ENCODE measurements at regions not wholly inside any gene's neighbourhood (a gene's known extent, or its start where the extent isn't known, plus 50 kb on each side); places are given as distances from the start of the nearest gene placed in this dataset.

GRCh38 chr5:154132718-154133307 is 57.7 kb upstream of the GALNT10 start:
- Histone ChIP-seq H3K4me2 (no peak overlapping the region), H2AFZ (no peak overlapping the region), H3K27me3 (no peaks in the 10 kb centered on the region), H3K27ac (no peak overlapping the region), H3K36me3 (replicated peaks; ENCODE audit: insufficient read depth, low read depth) (no peaks in the 10 kb centered on the region), H3K4me3 (no peak overlapping the region), H3K9me3 (ENCODE audit: low read depth) (no peaks in the 10 kb centered on the region), H3K79me2 (no peaks in the 10 kb centered on the region), H3K9me2 (replicated peaks; ENCODE audit: insufficient read depth) (no peaks in the 10 kb centered on the region), H3K4me1 (ENCODE audit: insufficient read depth) (no peaks in the 10 kb centered on the region), H4K20me1 (ENCODE audit: insufficient read depth, poor library complexity, severe bottlenecking) (no peaks in the 10 kb centered on the region)
- no peak for TF ChIP-seq EZH2 (IDR thresholded peaks at IDR 0.05; ENCODE audit: borderline replicate concordance)
- TF ChIP-seq CTCF (IDR thresholded peaks at IDR 0.05; ENCODE audit: poor library complexity), result no peak
- no peak for TF ChIP-seq EZH2phosphoT487 (IDR thresholded peaks at IDR 0.05; ENCODE audit: low read depth, severe bottlenecking, unreplicated experiment)
- DNase-seq (ENCODE audit: low spot score), result no peak
- 84% methylated on average over 6 of the region's 6 CpGs for WGBS (ENCODE audit: low lambda C conversion rate, missing lambda C conversion rate)

DNA sequence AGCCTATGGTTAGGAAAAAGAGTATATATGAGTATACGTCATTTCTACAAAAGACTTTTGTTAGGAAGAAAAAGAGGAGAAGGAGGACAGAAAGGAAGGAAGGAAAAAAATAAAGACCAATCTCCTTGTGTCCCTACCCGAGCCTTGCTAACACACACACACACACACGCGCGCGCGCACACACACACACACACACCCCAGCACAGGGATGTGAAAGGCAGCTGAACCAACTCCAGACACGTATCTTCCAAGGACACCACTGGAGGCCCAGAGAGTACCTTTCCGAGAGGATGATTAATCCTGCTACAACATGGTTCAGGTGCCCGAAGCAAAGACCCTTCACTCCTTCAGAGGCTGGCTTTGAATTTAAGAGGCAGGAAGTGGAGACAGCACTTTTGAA is 56.9 kb upstream of the GALNT10 start:
- DNase-seq (ENCODE audit: low spot score), result no peak
- 89% methylated on average over 10 of the region's 10 CpGs for WGBS (ENCODE audit: low lambda C conversion rate, missing lambda C conversion rate)
- no peaks in the 10 kb centered on the region for H4K20me1 ChIP-seq (ENCODE audit: insufficient read depth, poor library complexity, severe bottlenecking)

GRCh38 chr5:154134499-154134898 is 56.0 kb upstream of the GALNT10 start:
- WGBS (ENCODE audit: low lambda C conversion rate, missing lambda C conversion rate), result 92% methylated on average over 2 of the region's 2 CpGs
- H2AFZ ChIP-seq, result no peak overlapping the region

More for the DNA sequence above, 56.9 kb upstream of the GALNT10 start:
- Histone ChIP-seq H3K4me1 (ENCODE audit: insufficient read depth) (no peaks in the 10 kb centered on the region), H3K9me2 (replicated peaks; ENCODE audit: insufficient read depth) (no peaks in the 10 kb centered on the region), H3K27me3 (no peaks in the 10 kb centered on the region), H3K4me3 (no peak overlapping the region), H3K79me2 (no peaks in the 10 kb centered on the region), H3K36me3 (replicated peaks; ENCODE audit: insufficient read depth, low read depth) (no peaks in the 10 kb centered on the region), H3K9me3 (ENCODE audit: low read depth) (no peaks in the 10 kb centered on the region), H3K27ac (no peak overlapping the region), H2AFZ (no peak overlapping the region), H3K4me2 (no peak overlapping the region)
- no peak for TF ChIP-seq EZH2 (IDR thresholded peaks at IDR 0.05; ENCODE audit: borderline replicate concordance)
- no peak for TF ChIP-seq CTCF (IDR thresholded peaks at IDR 0.05; ENCODE audit: poor library complexity)
- no peak for TF ChIP-seq EZH2phosphoT487 (IDR thresholded peaks at IDR 0.05; ENCODE audit: low read depth, severe bottlenecking, unreplicated experiment)

More at GRCh38 chr5:154134499-154134898, 56.0 kb upstream of the GALNT10 start:
- H3K4me1 ChIP-seq (ENCODE audit: insufficient read depth), result no peaks in the 10 kb centered on the region
- TF ChIP-seq EZH2 (IDR thresholded peaks at IDR 0.05; ENCODE audit: borderline replicate concordance), result no peak
- TF ChIP-seq EZH2phosphoT487 (IDR thresholded peaks at IDR 0.05; ENCODE audit: low read depth, severe bottlenecking, unreplicated experiment), result no peak
- no peak for TF ChIP-seq CTCF (IDR thresholded peaks at IDR 0.05; ENCODE audit: poor library complexity)
- DNase-seq (ENCODE audit: low spot score), result no peak
- H3K27ac ChIP-seq, result no peak overlapping the region
- no peaks in the 10 kb centered on the region for H3K79me2 ChIP-seq
- no peak overlapping the region for H3K4me2 ChIP-seq
- no peaks in the 10 kb centered on the region for H3K9me2 ChIP-seq (replicated peaks; ENCODE audit: insufficient read depth)
- H3K36me3 ChIP-seq (replicated peaks; ENCODE audit: insufficient read depth, low read depth), result no peaks in the 10 kb centered on the region
- H3K9me3 ChIP-seq (ENCODE audit: low read depth), result no peaks in the 10 kb centered on the region
- H3K27me3 ChIP-seq, result no peaks in the 10 kb centered on the region
- no peaks in the 10 kb centered on the region for H4K20me1 ChIP-seq (ENCODE audit: insufficient read depth, poor library complexity, severe bottlenecking)
- H3K4me3 ChIP-seq, result no peak overlapping the region
